ENCODE measurements at regions not wholly inside any gene's neighbourhood (a gene's known extent, or its start where the extent isn't known, plus 50 kb on each side); places are given as distances from the start of the nearest gene placed in this dataset.

DNA sequence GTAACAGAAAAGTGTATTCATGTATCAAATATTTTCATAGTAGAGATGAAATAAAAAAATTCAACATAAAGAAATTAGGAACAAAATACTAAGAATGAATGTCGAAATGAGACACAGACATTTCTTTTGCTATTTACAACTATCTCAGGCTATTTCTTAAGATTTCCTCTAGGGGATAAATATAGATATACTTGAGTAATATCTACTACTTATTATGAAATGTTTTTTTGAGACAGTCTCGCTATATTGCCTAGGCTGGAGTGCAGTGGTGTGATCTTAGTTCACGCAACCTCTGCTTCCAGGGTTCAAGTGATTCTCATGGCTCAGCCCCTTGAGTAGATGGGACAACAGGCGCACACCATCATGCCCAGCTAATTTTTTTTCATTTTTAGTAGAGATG, 326.1 kb downstream of the RNF144A start:
- TF ChIP-seq POLR2A (IDR thresholded peaks at IDR 0.05), result no peak
- TF ChIP-seq, protein P1, sequence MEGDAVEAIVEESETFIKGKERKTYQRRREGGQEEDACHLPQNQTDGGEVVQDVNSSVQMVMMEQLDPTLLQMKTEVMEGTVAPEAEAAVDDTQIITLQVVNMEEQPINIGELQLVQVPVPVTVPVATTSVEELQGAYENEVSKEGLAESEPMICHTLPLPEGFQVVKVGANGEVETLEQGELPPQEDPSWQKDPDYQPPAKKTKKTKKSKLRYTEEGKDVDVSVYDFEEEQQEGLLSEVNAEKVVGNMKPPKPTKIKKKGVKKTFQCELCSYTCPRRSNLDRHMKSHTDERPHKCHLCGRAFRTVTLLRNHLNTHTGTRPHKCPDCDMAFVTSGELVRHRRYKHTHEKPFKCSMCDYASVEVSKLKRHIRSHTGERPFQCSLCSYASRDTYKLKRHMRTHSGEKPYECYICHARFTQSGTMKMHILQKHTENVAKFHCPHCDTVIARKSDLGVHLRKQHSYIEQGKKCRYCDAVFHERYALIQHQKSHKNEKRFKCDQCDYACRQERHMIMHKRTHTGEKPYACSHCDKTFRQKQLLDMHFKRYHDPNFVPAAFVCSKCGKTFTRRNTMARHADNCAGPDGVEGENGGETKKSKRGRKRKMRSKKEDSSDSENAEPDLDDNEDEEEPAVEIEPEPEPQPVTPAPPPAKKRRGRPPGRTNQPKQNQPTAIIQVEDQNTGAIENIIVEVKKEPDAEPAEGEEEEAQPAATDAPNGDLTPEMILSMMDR (IDR thresholded peaks at IDR 0.05), result no peak
